SU-DHL-6 (cell line): ENCODE measurements at regions not wholly inside any gene's neighbourhood (a gene's known extent, or its start where the extent isn't known, plus 50 kb on each side); places are given as distances from the start of the nearest gene placed in this dataset.

Experiments
- CTCF ChIP-seq: fragments of 200-600 bp; sonication (generic); IDR thresholded peaks from one replicate; pipeline ENCODE4 v1.5.1; 2017; ENCODE audit warnings: antibody characterized with exemption, mild to moderate bottlenecking, low read length, moderate library complexity; ENCODE audit not compliant: insufficient read depth, poor library complexity, severe bottlenecking
- EZH2phosphoT487 ChIP-seq: fragments of 200-600 bp; sonication (generic), shearing (Covaris generic); conservative IDR thresholded peaks from 2 replicates; pipeline ENCODE4 v1.6.1; 2018; ENCODE audit warnings: mild to moderate bottlenecking, antibody characterized with exemption, low read length, moderate library complexity, mixed read lengths

DNA sequence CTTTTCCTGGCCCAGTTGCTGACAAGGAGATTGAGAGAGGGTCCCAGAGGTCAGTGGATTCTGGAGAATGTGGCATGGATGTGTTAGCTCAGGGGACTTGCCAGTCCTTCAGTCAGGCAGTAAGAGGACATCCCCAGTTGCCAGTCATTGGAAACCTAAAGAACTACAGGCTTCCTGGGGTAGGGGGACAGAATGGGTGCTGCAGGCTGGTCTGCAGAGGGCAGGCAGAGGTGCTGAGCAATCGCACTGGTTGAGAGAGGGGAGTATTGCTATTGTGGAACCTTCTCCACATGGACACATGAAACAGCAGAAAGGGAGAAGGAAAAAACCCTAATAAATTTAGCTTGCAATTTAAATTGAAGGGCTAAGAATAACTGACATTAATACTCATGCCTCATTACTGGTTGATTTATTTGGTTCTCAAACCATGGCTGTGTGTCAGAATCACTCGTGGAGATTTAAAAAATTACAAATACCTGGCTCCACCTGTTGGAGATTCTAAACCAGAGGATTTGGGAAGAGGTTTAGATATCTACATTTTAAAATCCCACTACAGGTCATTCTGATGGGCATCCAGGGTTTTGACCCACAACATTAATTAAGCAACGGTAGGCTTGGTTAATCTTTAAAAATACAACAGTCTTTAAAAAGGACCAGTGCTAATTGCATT lies 71.2 kb upstream of the SLC38A2 start:
- TF ChIP-seq EZH2phosphoT487 (no peak), CTCF (no peak)
